Anterior cingulate cortex (tissue), 58 donors: ENCODE measurements at regions not wholly inside any gene's neighbourhood (a gene's known extent, or its start where the extent isn't known, plus 50 kb on each side); places are given as distances from the start of the nearest gene placed in this dataset.

Experiments used
- DNase-seq, 58 donors: peaks; one replicate each; lab custom pipeline; 2025; lab: John Stamatoyannopoulos, UW

DNA sequence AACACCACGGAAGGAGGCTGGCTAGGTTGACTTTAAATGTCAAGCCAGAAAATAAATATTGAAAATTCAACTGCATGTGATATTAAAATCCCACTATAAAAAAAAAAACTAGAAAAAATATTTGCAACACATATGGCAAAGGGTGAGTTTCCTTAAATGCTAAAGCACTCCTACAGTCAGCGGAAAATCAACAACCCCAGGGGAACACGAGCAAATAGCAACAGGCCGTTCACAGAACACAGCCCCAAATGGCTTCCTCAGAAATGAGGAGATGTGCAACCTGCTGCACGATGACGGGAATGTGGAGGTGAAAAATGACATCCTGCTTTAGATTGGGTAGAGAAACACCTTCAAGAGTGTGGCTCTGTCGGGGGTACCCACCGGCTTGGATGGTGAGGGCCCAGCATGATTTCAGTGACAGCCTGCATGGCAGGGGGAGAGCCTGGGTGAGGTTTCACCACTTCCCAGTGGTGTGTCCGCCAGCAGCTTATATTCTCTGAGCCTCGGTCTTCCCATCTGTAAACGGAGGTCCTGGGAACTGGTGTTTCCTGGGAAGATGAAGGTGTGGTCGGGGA is 157.9 kb upstream of the GLI2 start:
- DNase-seq: no peak

DNA sequence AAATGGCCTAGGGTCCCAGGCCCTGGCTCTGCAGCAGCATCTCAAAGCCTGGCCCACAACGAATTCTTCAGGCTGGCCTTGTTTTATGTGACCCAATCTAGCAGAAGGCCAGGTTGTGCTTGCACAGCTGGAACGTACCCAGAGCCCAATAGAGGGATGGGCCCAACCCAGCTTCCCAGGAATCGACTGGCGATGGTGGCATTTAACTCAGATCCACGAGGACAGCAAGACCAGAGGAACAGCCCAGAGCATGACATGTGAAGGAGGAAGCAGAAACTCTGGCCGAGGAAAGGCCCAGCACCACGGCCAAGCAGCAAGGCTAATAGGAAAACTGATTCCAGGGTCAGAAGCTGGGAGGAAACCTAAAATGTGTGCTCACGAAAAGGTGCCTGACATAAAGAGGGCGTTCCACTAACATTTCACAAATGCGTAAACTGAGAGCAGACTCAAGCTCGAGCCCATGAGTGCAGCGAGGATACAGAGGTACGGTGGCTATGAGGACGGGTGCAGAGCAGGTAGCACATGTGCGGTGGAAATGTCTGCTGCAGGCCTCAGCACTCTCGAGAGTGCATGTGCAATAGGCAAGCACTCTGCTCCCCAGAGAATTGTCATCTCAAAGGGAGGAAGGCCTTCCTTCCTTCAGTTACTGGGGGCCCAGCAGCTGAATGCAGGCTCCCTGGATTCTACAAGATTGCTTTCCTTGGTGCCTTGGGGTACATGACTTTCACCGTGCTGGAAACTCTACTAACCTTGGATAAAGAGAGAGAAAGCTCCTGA is 156.9 kb upstream of the GLI2 start:
- DNase-seq: no peak

DNA sequence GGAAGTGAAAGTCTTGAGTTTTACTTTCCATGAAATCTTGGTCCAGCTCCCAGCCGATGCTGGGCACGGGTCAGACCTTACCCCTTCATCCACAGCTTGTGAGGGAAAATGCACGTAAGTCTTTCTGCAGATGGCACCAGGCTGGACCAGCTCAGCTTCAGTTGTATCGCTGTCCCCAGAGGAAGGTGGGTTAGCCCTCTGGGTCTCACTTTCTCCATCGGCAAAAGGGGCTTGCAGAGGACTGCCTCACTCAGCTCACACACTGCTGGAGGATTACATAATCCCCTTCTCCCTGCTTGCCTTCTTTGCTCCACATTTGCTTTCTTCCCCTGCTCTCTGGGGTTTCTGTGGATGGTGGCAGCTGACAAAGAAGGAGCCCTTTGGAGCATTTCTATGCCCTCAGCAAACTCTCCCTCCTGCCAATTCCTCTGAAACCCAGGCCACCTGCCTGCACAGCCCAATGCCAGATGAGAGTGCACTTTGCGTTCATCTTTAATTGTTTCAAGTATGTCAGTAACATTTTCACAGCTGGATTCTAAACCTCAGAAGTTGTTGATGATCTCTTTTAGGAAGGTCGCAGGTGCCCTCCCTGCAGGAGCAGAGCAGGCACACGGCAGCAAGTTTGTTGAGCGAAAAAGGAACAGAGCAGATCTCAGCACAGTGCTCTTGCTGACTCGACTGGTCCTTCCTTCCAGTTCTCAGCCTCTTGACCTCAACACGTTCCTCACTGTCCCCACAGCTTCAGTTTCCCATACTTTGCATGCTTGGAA is 155.6 kb upstream of the GLI2 start:
- peak in 7 of 58 donors; percentile 7 to 36 (median 16) for DNase-seq

DNA sequence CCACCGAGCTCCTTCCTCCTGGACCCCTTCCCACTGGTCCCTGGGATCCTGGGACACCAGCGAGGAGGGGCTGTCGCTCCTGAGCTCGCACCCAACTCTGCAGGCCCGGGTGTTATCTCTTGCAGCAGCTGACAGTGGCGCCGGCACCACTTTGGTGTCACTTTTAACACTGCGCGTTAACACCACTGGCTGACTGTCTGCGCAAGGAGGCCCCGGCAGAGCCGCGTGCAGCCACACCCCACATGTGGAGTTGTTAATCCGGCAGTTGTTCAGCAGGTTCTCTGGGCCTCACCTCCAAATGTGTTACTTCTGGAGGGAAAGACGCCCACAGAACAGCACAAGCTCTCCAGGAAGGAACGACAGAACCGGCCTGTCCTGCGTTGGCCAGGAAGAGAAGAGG is 155.0 kb upstream of the GLI2 start:
- DNase-seq: no peak

DNA sequence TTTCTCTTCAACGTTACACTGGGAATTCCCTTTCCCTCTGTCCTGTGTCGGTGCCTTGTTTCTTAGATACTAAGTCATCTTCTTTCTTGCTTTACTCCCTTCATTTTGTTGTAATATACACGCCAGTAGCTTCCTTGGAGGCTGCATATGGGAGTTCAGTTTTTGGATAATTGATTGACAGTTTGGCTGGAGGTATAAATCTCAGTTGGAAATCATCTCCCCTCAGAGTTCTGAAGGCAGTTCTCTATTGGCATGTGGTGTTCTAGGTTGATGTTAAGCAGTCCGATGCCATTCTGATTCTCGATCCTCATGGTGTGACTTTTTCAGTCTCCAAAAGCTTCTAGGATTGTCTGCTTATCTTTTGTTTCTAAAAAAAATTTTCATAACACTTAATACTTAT is 152.5 kb upstream of the GLI2 start:
- no peak for DNase-seq

DNA sequence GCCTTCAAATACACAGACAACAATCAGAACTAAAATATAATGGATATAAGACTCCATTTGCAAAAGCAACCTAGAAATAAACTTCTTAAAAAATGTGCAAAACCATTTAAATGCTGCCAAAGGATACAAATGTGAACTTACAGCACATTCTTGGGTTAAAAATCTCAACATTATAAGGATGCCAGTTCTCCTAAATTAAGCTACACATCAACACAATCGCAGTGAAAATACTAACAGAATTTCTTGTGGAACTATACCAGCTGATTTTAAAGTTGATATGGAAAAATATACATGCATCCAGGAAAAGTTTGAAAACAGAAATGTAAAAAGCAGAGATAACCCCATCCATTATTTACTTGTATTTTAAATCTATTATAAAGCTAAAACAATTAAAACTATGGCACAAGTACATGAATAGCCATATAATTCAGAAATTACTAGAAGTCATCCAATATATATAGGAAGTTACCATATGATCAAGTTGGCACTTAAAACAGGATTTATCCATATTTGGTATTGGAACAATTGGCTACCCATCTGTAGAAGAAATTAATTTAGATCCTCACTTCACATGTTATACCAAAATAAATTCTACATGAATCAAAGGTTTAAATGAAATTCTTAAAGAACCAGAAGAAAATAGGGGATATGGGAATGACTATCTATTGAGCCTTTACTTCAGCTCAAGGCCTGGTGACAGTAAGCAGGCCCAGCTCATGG is 151.7 kb upstream of the GLI2 start:
- DNase-seq: no peak

DNA sequence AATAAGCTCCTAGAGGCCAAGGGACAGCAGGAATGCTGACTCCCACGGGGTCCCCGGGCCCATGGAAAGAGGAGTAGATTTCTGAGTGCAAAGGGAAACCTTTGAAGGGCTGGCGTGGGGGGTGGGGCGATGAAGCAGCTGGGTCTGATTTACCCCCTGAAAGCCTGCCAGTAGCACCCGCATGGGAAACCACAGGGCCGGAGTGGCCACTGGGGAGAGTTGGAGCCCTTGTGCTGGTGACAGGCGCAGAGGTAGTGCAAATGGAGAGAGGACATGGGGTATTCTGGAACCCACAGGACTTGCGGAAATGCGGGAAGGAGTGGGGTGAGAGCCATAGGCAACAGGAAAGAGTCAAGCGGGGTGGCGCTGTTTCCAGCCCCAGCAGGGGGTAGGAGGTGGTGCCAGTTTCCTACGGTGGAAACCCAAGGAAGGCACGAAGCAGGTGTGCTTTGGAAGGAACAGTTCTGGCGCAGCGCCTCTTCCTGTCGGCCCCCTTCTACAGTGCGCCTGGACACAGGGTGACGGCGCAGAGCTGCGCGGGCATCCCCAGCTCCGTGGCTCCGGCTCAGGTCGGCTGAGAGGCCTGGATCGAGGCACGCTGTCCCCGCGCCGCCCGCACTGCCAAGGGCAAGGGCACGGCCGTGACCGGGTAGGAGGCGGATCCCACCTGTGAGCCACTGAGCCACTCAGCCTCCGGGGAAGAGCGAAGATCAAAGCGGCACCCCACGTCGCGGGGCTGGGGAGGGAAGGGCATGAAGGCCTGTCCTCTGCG is 149.0 kb upstream of the GLI2 start:
- no peak for DNase-seq

DNA sequence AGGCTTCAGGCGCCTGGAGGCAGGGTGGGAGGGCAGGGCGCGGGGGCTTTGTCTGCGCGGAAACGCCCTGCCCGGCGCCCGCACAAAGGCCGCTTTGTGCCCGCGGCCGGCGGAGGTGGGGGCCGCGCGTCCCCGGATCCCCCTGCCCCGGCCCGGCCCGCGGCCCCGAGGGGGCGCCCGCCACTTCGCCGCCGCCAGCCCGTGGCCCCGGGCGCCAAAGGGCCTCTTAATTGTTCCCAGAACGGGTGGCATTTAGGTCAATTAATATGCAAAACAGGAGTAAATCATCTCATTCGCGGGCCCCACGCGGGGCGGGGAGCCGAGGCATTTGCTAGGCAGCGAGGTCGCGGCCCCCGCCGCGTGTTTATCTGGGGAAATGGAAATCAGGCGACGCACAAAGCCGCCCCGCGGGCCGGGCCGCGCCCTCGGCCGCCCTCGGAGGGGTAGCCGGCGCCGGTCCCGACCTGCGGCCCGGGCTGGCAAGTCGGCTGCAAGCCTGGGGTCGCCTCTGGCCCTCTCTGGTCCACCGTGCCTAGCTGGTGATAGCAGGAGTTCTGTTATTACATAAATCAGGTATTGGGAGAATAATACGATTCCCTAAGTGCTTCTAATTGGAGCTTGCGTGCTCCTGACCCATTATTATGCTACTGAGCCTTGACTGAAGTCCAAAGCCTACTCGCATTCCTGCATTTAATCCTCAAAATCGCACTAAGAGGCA is 148.2 kb upstream of the GLI2 start:
- DNase-seq: peak in 13 of 58 donors; percentile 8 to 64 (median 28)

DNA sequence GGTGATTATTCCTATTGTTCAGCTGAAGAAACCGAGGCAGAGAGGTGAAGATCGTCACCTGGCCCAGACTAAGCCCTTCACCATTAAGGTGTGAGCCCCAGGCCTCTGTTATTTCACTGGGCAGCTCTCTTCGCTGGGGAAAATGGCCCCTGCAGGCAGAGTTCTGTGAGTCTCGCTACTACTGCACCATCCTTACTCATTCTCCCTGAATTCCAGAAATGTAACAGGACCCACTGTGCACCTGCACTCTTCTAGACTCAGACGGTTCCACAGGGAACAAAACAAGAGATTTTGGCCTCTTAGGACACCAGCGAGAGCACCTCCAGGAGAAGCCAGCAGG is 147.7 kb upstream of the GLI2 start:
- DNase-seq: no peak

DNA sequence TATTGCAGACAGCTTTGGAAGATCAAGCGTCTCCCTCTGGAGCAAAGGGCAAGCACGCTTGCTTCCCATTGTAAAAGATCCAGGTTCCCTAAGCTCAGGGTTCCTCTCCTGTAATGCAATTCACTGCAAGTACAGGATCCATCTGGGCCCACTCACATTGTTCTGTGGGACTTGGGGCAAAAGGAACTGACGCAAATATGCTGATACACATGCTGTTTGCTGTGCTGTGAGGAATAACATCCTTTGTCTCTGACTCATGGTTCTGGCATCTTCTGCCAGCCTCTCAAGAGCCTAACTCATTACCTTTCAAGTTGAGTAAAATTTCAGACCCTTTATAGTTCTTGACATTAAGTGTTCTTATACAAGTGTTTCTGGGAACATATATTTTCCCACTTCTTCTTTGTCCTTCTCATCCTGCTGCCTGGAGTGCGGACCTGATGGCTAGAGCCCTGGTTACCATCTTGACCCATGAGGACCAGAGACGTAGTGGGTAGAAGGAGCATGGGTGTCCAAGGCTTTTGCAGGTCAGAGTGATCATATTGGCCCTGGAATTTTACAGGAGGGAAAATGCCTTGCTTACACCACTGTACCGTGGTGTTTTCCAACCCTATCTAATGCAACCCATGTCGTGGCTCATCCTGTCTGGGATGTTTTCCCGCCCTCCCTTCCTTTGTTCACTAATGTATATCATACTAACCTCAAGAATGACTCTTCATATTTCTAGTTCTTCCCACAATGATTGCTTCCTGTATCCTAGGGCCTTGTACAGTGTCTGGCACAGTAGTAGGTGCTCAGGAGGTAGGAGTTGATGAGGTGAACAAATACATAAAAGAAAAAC is 145.7 kb upstream of the GLI2 start:
- no peak for DNase-seq

DNA sequence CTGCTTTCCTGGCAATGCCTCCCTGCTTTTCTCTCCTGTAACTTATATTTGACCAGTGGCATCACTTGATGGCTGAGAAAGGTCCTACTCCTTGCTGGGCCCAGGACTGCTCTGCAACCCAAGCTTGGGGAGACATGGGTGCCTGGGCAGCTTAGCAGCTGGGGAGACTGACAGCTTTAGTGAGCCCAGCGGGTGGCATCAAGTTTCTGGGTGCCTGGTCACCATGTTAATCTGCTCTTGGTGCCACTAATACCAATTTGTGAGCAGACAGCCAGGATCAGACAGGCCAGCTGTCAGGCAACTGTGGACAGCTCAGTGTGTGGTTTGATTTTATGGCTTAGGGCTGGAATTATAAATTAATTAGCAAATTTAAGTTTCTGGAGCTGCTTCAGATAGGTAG is 144.8 kb upstream of the GLI2 start:
- DNase-seq: no peak

DNA sequence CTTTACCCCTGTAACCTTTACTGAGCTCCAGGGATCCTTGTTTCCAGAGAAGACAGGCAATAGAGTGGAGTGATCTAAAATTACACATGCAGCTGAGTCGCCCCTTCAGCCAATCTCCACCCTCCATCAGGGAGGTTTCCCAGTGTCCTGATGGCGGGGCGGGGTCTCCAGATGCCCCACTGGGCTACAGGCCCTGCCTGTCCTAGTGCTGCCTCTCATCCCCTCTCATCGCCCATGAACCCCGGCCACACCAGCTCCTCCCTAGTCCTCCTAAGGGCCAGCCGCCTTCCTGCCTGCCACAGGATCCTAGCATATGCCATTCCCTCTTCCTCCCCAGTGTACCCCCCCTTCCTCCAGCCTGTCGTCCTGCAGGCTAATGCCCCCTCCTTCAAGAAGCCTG is 144.1 kb upstream of the GLI2 start:
- no peak for DNase-seq

DNA sequence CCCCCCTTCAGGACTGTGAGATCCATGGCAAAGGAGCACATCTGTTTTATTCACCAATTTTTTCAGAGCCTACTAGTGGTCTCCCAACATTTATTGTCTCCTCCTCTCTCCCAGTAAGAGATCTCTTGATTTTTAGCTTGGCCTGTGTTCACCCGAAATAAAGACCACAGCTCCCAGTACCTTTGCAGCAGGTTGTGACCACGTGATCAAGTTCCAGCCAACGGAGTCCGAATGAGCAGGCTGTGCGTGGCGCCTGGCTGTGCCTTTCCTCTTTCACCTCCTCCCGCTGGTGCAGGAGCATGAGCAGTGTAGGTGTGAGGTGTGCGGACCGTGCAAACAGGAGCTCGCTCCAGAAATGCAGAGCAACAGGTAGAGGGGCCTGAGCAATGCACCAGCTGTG is 143.6 kb upstream of the GLI2 start:
- DNase-seq: no peak

DNA sequence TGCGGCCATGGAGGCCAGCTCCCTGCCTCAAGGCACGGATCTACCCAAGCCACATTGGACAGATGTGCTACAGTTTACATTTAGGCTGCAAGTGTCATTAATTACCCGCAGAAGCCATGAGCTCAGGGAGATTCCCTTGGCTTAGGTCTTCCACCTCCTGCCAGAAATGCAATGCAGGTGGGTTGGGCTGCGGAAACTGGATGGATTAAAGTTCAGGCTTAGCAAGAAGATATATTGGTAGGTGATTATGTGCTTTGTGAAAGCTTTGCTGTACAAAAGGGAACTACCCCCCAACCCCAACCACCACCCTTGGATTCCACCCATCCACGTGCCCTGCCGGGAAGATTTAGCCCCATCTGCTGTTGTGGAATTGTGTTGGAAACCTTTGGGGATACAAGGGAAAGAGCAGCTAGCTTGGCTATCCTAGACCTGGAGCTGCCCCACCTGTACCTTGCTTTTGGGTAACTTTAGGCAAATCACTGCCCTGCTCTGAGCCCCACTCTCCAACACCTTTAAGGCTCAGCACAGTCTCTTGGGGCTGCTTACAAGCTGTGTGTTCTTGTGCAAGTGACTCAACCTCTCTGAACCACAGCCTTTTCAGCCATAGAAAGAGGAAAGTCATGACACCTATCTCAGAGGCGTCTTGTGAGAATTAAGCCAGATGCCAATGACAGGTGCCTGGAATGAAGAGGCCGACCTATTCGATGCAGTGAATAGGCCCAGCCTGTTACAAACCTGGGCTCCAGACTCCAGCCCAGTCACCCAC is 141.6 kb upstream of the GLI2 start:
- DNase-seq: no peak

DNA sequence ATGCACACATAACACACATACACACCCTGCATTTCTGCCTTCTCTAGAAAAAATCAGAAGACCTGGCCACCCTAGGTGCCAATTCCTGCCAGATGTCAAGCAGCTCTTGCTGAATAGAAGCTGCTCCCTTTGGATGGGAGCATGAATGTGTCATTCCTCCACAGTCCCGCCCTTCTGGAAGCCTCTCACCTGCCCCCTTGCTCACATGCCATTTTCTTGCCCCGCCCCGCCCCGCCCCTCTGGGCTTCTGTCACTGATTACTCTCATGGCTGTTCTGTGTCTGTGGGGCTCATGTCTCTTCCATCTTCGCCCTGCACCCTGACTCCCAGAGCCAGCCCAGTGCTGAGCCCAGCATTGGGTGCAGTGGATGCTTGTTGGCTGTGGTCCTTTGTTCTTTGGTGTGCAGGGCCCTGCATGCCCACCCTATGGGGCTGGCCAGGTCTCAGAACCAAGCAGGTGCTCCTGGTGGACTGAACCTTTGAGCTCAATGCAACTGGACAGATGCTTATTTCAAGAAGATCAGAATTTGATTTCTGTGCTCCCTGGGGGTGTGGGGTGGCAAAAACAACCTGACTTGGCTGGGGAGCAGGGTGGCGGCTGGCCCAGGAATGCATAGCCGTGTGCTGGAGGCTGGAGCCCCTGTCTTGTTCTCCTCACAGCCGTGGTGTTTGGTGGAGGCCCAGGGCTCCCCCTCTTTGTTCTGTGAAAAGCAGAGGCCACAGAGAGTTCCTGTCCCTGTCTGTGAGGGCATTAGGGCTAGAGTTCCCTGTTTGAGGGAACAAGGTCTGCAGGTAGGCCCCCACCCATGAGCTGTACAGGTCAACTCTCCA is 140.6 kb upstream of the GLI2 start:
- no peak for DNase-seq

DNA sequence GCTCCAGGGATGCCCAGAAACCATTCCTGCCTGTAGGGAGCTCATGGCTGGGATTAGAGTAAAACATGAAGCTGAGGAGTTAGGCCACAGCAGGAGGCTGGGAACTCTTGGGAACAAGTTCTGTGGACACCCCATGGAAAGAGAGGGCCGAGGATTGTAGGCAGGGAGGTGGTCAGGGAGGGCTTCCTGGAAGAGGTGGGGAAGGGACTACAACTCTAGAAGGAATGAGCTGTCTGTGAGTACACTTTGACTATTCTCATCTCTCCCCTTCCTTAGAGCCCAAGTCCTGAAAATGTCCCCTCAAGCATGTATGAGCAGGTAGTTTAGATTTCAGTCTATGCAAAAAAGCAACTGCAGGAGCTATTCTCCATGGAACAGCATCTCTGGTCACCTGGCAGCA is 139.9 kb upstream of the GLI2 start:
- DNase-seq: no peak

DNA sequence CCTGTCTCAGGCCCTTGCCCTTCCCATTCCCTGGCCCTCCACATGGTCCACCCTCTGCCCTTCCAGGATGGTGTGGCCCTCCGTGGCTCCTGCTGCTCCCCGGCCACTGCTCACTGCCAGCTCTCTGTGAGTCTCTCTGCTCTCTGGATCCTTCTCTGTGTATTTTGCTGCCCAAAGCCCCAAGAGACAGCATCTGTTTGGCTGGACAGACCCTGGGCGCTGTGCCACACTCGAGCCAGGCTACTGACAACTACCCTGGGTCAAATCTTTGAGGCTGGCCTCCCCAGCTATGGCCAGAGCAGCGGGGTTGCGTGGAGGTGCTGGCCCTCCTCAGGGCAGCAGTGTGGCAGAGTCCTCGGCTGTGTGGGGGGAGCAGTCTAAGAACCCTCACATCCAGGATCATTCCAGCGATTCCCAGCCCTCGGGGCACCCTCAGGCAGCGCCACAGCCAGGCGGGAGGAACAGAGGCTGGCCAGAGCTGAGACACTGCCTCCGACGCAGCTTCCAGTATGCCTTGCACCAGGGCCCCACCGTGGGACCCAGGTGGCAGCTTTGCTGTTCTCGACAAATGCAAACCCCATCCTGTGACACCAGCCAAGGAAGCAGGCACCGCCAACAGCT is 139.4 kb upstream of the GLI2 start:
- DNase-seq: peak in 32 of 58 donors; percentile 15 to 70 (median 34)
